ENCODE measurements at regions not wholly inside any gene's neighbourhood (a gene's known extent, or its start where the extent isn't known, plus 50 kb on each side); places are given as distances from the start of the nearest gene placed in this dataset.
A peak's percentile ranks its signal among the peaks of the same experiment; 100 is the strongest.
"Not testable (repeated sequence)": the region's sequence is repeated elsewhere in the genome, so short reads cannot be mapped to it uniquely, and the experiment has no call there.

DNA sequence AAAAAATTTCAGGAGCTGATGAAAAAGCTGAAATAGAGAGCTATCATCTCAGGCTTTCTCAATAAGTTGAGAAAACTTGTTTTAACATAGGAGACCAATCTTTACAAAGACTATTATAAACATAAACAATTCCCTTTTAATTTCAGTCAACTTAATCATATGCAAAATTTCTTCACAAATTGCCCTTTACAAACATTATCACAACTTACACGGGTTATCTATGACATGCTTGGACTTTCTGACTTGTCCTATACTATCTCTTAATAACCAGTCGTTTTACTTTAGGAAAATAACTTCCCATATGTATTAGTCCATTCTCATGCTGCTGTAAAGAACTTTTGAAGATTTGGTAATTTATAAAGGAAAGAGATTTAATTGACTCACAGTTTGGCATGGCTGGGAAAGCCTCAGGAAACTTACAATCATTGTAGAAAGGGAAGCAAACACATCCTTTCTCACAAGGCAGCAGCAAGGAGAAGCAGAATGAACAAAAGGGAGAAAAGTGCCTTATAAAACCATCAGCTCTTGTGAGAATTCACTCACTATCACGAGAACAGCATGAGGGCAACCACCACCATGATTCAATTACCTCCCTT lies 1583.7 kb upstream of the CELF4 start:
- Histone ChIP-seq H3K27ac (ENCODE audit: low read depth, low read length, poor library complexity, severe bottlenecking) (no peak overlapping the region), H3K36me3 (ENCODE audit: insufficient read depth, low read length) (no peaks in the 10 kb centered on the region), H3K9me3 (ENCODE audit: low read length) (no peaks in the 10 kb centered on the region), H2AFZ (ENCODE audit: low read length) (no peak overlapping the region), H3K4me1 (ENCODE audit: insufficient read depth, low read length, poor library complexity, severe bottlenecking) (no peaks in the 10 kb centered on the region), H3K4me3 (ENCODE audit: low read depth, low read length, poor library complexity, severe bottlenecking) (no peak overlapping the region), H4K20me1 (ENCODE audit: insufficient read depth, low read length) (no peaks in the 10 kb centered on the region), H3K79me2 (ENCODE audit: insufficient read depth, low read depth, low read length) (no peaks in the 10 kb centered on the region), H3K9me2 (ENCODE audit: insufficient read depth, low read length) (no peaks in the 10 kb centered on the region), H3K4me2 (ENCODE audit: low read length) (no peak overlapping the region)
- no TSS peak for BruUV-seq (replicated peaks)
- peak; percentile 0 for DNase-seq (ENCODE audit: low spot score)
- no peak for TF ChIP-seq EZH2phosphoT487 (IDR thresholded peaks at IDR 0.05; ENCODE audit: borderline replicate concordance, low read depth, low read length)
- TF ChIP-seq, protein P1, sequence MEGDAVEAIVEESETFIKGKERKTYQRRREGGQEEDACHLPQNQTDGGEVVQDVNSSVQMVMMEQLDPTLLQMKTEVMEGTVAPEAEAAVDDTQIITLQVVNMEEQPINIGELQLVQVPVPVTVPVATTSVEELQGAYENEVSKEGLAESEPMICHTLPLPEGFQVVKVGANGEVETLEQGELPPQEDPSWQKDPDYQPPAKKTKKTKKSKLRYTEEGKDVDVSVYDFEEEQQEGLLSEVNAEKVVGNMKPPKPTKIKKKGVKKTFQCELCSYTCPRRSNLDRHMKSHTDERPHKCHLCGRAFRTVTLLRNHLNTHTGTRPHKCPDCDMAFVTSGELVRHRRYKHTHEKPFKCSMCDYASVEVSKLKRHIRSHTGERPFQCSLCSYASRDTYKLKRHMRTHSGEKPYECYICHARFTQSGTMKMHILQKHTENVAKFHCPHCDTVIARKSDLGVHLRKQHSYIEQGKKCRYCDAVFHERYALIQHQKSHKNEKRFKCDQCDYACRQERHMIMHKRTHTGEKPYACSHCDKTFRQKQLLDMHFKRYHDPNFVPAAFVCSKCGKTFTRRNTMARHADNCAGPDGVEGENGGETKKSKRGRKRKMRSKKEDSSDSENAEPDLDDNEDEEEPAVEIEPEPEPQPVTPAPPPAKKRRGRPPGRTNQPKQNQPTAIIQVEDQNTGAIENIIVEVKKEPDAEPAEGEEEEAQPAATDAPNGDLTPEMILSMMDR (conservative IDR thresholded peaks at IDR 0.05; ENCODE audit: low read length) = no peak
- ChIA-PET POLR2A (no interaction called here), CTCF (ENCODE audit: unreplicated experiment) (no interaction called here)
- intact Hi-C loops (cut with micrococcal nuclease; ENCODE audit: unreplicated experiment) = no loop called here

DNA sequence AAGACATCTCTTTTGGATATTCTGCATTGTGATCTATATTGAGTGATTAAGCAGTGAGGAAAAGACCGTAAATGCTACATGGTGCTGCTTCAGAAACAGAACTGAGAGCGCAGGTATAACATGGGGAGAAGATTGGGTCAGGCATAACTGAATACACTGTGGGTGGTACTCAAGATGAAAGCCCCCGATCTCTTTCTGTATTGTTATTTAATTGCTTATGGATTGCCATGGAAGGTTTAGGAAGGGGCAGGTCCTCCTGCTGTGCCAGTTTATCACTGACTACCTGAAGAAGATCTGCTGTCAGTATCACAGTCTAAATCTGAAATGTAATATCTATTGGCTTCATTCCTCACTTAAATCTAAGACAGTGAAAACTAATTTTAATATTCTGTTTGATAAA lies 1568.7 kb upstream of the CELF4 start:
- Histone ChIP-seq H3K36me3 (ENCODE audit: insufficient read depth, low read length) (no peaks in the 10 kb centered on the region), H3K4me2 (ENCODE audit: low read length) (no peak overlapping the region), H3K4me1 (ENCODE audit: insufficient read depth, low read length, poor library complexity, severe bottlenecking) (no peaks in the 10 kb centered on the region), H3K27ac (ENCODE audit: low read depth, low read length, poor library complexity, severe bottlenecking) (no peak overlapping the region), H4K20me1 (ENCODE audit: insufficient read depth, low read length) (no peaks in the 10 kb centered on the region), H3K4me3 (ENCODE audit: low read depth, low read length, poor library complexity, severe bottlenecking) (no peak overlapping the region), H3K9me3 (ENCODE audit: low read length) (no peaks in the 10 kb centered on the region), H3K79me2 (ENCODE audit: insufficient read depth, low read depth, low read length) (no peaks in the 10 kb centered on the region), H2AFZ (ENCODE audit: low read length) (no peak overlapping the region), H3K9me2 (ENCODE audit: insufficient read depth, low read length) (no peaks in the 10 kb centered on the region)
- intact Hi-C loops (cut with micrococcal nuclease; ENCODE audit: unreplicated experiment) = no loop called here
- no peak for TF ChIP-seq EZH2phosphoT487 (IDR thresholded peaks at IDR 0.05; ENCODE audit: borderline replicate concordance, low read depth, low read length)
- TF ChIP-seq, protein P1 (conservative IDR thresholded peaks at IDR 0.05; ENCODE audit: low read length) = no peak
- CTCF ChIA-PET (ENCODE audit: unreplicated experiment) = no interaction called here
- BruUV-seq (replicated peaks) = no TSS peak
- POLR2A ChIA-PET = interaction anchor here (0.5 kb wide), 1 partner anchor 11 kb away, joined by 3 read pairs; no protein-coding TSS in a partner anchor
- no peak for DNase-seq (ENCODE audit: low spot score)

DNA sequence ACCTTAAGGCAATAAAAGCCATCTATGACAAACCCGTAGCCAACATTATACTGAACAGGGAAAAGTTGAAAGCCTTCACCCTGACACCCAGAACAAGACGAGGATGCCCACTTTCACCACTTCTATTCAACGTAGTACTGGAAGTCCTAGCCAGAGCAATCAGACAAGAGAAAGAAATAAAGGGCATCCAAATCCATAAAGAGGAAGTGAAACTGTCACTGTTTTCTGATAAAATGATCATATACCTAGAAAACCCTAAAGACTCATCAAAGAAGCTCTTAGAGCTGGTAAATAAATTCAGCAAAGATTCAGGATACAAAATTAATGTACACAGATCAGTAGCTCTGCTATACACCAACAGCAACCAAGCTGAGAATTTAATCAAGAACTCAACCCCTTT lies 1561.9 kb upstream of the CELF4 start:
- not testable (repeated sequence) for BruUV-seq (replicated peaks)

More for the DNA sequence above, 1561.9 kb upstream of the CELF4 start:
- intact Hi-C loops (cut with micrococcal nuclease; ENCODE audit: unreplicated experiment); H2AFZ ChIP-seq (ENCODE audit: low read length); H3K36me3 ChIP-seq (ENCODE audit: insufficient read depth, low read length); H4K20me1 ChIP-seq (ENCODE audit: insufficient read depth, low read length); H3K79me2 ChIP-seq (ENCODE audit: insufficient read depth, low read depth, low read length); POLR2A ChIA-PET; CTCF ChIA-PET (ENCODE audit: unreplicated experiment); H3K4me1 ChIP-seq (ENCODE audit: insufficient read depth, low read length, poor library complexity, severe bottlenecking); H3K9me2 ChIP-seq (ENCODE audit: insufficient read depth, low read length); H3K9me3 ChIP-seq (ENCODE audit: low read length); DNase-seq (ENCODE audit: low spot score); H3K4me3 ChIP-seq (ENCODE audit: low read depth, low read length, poor library complexity, severe bottlenecking); H3K27ac ChIP-seq (ENCODE audit: low read depth, low read length, poor library complexity, severe bottlenecking); H3K4me2 ChIP-seq (ENCODE audit: low read length): not testable (repeated sequence)
